SH-SY5Y (cell line): ENCODE measurements at regions not wholly inside any gene's neighbourhood (a gene's known extent, or its start where the extent isn't known, plus 50 kb on each side); places are given as distances from the start of the nearest gene placed in this dataset.

Experiments
- GATA2 ChIP-seq: IDR thresholded peaks from 2 replicates; pipeline ENCODE4 v1.6.1; 2011; ENCODE audit warnings: mild to moderate bottlenecking, low read depth, low read length
- GATA3 ChIP-seq: IDR thresholded peaks from 2 replicates; pipeline ENCODE4 v1.6.1; 2011; ENCODE audit warnings: low read depth, mild to moderate bottlenecking, low read length, moderate library complexity

- TF ChIP-seq GATA3: no peak
- no peak for TF ChIP-seq GATA2
Measured at GRCh38 chr12:25377469-25378177, 126.9 kb upstream of the KRAS start.
